ENCODE measurements at regions not wholly inside any gene's neighbourhood (a gene's known extent, or its start where the extent isn't known, plus 50 kb on each side); places are given as distances from the start of the nearest gene placed in this dataset.

DNA sequence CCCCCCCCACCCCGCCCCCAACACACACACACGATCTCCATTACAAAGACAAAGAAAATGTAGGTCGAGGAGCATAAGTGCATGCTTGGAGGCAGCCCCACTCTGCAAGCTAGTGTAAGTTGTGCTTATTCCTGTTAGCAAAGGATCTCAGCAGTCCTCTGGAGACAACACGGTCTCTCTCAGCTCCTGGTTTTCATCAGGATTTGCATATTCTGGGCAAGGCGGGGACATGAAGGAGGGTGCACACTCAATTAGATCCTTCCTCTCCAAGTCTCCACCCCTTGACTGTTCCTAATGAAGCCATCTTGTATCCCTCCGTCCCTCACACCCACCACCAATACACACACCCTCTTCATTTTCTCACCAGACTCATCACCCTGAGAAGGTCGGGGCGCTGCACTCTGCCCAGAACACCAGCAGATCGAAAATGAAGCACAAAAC lies 63.8 kb downstream of the MRPL46 start:
- ATAC-seq (no peak), DNase-seq (ENCODE audit: low spot score in 2 of 2) (no peak)
- Mint-ChIP-seq H3K4me3 (no peak overlapping the region), H3K27ac (no peak overlapping the region), H3K36me3 (no peaks in the 10 kb centered on the region), H3K9me3 (no peaks in the 10 kb centered on the region), H3K4me1 (no peaks in the 10 kb centered on the region)

DNA sequence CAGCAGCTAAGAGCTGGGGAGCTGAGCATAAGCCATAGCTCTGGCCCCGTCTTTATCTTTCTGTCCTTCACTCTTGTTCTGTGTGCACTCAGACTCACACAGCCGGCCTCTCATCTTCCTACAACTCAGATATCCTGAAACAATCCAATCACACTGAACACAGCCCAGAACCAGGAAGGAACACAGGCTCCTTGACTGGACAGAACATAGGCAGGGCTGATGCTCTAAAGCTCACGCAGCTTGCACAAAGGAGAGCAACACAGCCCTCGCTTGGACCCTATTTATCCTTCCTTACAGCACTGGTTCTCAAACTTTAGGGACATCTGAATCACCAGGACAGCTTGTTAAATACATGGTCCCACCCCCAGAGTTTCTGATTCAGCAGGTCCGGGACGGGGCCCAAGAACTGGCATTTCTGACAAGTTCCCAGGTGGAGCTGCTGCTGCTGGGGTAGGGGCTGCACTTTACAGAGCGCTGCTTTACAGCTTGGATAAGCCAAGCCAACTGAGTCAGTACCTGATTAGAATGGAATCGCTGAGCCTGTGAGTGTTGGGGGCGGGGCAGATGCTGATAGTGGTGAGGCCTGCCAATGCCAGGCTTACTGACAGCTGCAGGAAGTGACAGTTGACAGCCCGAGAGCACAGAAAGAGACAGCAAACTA lies 65.1 kb downstream of the MRPL46 start:
- no peak for DNase-seq (ENCODE audit: low spot score in 2 of 2)
- Mint-ChIP-seq H3K36me3 (no peaks in the 10 kb centered on the region), H3K4me3 (no peak overlapping the region), H3K9me3 (no peaks in the 10 kb centered on the region), H3K27ac (no peak overlapping the region), H3K4me1 (no peaks in the 10 kb centered on the region)
- ATAC-seq, result no peak

- ATAC-seq (no peak), DNase-seq (ENCODE audit: low spot score in 2 of 2) (no peak)
- no peaks in the 10 kb centered on the region for H3K4me1 Mint-ChIP-seq
- H3K27ac Mint-ChIP-seq, result no peak overlapping the region
- no peaks in the 10 kb centered on the region for H3K36me3 Mint-ChIP-seq
- no peak overlapping the region for H3K4me3 Mint-ChIP-seq
- H3K9me3 Mint-ChIP-seq, result no peaks in the 10 kb centered on the region
These were observed 65.8 kb downstream of the MRPL46 start for GRCh38 chr15:88401251-88401995.

GRCh38 chr15:88400591-88401250 lies 66.5 kb downstream of the MRPL46 start:
- Mint-ChIP-seq H3K9me3 (no peaks in the 10 kb centered on the region), H3K36me3 (no peaks in the 10 kb centered on the region), H3K4me1 (no peaks in the 10 kb centered on the region), H3K27ac (no peak overlapping the region), H3K4me3 (no peak overlapping the region)
- DNase-seq (ENCODE audit: low spot score in 2 of 2), result no peak
- no peak for ATAC-seq

DNA sequence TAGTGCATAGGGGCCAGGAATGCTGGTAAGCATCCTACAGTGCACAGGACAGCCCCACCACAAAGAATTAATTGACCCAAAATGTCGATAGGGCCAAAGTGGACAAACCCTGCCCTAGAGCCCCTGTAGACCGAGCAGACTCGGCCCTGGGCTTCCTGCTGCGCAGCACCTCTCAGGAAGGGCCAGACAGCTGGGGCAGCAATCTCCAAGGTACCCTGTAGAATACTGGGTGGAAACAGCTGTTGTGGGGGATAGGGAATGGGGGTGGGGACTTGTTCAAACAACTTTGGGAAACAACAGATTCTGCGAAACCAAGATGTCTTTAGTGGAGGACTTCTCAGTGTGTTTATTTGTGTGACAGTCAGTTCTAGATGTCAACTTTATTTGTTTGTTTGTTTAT lies 67.1 kb downstream of the MRPL46 start:
- Mint-ChIP-seq H3K4me3 (no peak overlapping the region), H3K4me1 (no peaks in the 10 kb centered on the region)

GRCh38 chr15:88399021-88399685 lies 68.0 kb downstream of the MRPL46 start:
- H3K27ac Mint-ChIP-seq, result no peak overlapping the region
- H3K9me3 Mint-ChIP-seq, result no peaks in the 10 kb centered on the region
- no peaks in the 10 kb centered on the region for H3K4me1 Mint-ChIP-seq
- DNase-seq (ENCODE audit: low spot score in 2 of 2) (no peak), ATAC-seq (no peak)
- no peaks in the 10 kb centered on the region for H3K36me3 Mint-ChIP-seq
- H3K4me3 Mint-ChIP-seq, result no peak overlapping the region

More for the DNA sequence above, 67.1 kb downstream of the MRPL46 start:
- ATAC-seq, result no peak
- Mint-ChIP-seq H3K9me3 (no peaks in the 10 kb centered on the region), H3K27ac (no peak overlapping the region), H3K36me3 (no peaks in the 10 kb centered on the region)
- DNase-seq (ENCODE audit: low spot score in 2 of 2), result no peak

GRCh38 chr15:88398011-88398410 lies 69.2 kb downstream of the MRPL46 start:
- peaks cover 6% of the 10 kb centered on the region for H3K4me1 Mint-ChIP-seq
- H3K9me3 Mint-ChIP-seq, result no peaks in the 10 kb centered on the region
- H3K27ac Mint-ChIP-seq, result no peak overlapping the region
- ATAC-seq, result no peak
- no peak overlapping the region for H3K4me3 Mint-ChIP-seq
- no peaks in the 10 kb centered on the region for H3K36me3 Mint-ChIP-seq
- DNase-seq (ENCODE audit: low spot score in 2 of 2), result no peak

- Mint-ChIP-seq H3K4me3 (no peak overlapping the region), H3K9me3 (no peaks in the 10 kb centered on the region), H3K4me1 (peaks cover 6% of the 10 kb centered on the region), H3K36me3 (no peaks in the 10 kb centered on the region), H3K27ac (no peak overlapping the region)
- ATAC-seq (no peak), DNase-seq (ENCODE audit: low spot score in 2 of 2) (no peak)
These were observed 69.7 kb downstream of the MRPL46 start for GRCh38 chr15:88397506-88397905.

DNA sequence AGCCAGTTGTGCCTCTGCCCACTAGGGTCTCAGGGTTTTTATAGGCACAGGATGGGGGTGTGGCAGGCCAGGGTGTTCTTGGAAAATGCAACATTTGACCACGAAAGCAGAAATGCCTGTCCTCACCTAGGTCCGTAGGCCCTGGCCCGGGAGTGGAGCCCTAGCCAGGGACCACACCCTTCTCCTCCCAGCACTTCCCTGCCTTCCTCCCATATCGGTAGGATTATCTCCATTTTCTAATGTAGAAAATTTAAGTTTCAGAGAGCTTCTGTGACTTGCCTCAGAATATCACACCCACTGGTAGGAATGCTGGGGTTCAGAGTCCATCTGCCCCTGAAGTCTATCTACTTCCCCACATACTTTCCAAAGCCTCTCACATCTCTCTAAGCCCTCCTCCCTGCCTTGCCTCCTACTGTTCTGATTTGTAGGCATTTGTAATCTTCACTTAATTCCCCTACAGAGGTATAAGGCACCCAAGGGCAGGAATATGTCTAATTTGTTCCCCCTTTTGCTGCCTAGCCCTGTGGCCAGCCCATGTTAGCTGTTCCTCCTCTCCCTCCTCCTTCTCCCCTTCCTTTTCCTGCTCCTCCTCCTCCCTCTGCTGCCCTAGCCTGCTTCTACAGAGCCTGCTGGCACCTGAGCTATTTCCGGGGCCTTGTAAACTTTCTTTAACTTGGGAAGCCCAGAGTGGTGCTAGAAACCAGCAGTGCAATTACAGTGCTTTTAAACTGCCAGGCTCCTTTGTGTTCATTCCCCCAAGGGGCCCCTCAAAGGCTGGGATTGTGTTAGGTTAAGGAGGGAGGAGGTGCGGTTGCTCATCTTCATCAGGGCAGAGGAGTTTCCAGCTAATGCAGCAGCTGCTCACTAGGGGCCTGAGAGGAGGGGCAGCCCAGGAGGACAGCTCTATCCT lies 71.1 kb downstream of the MRPL46 start:
- H3K4me1 Mint-ChIP-seq, result peaks cover 6% of the 10 kb centered on the region
- no peaks in the 10 kb centered on the region for H3K36me3 Mint-ChIP-seq
- H3K4me3 Mint-ChIP-seq, result no peak overlapping the region
- ATAC-seq (no peak), DNase-seq (ENCODE audit: low spot score in 2 of 2) (no peak)
- H3K27ac Mint-ChIP-seq, result no peak overlapping the region
- H3K9me3 Mint-ChIP-seq, result no peaks in the 10 kb centered on the region

- H3K36me3 Mint-ChIP-seq, result no peaks in the 10 kb centered on the region
- DNase-seq (ENCODE audit: low spot score in 2 of 2), result no peak
- no peak overlapping the region for H3K4me3 Mint-ChIP-seq
- no peak for ATAC-seq
- peaks cover 6% of the 10 kb centered on the region for H3K4me1 Mint-ChIP-seq
- no peak overlapping the region for H3K27ac Mint-ChIP-seq
- no peaks in the 10 kb centered on the region for H3K9me3 Mint-ChIP-seq
These were observed 71.9 kb downstream of the MRPL46 start for GRCh38 chr15:88395241-88395640.

- Mint-ChIP-seq H3K9me3 (no peaks in the 10 kb centered on the region), H3K4me3 (no peak overlapping the region), H3K27ac (no peak overlapping the region), H3K4me1 (peaks cover 6% of the 10 kb centered on the region), H3K36me3 (no peaks in the 10 kb centered on the region)
- DNase-seq (ENCODE audit: low spot score in 2 of 2), result no peak
- no peak for ATAC-seq
These were observed 72.5 kb downstream of the MRPL46 start for GRCh38 chr15:88394553-88395145.

DNA sequence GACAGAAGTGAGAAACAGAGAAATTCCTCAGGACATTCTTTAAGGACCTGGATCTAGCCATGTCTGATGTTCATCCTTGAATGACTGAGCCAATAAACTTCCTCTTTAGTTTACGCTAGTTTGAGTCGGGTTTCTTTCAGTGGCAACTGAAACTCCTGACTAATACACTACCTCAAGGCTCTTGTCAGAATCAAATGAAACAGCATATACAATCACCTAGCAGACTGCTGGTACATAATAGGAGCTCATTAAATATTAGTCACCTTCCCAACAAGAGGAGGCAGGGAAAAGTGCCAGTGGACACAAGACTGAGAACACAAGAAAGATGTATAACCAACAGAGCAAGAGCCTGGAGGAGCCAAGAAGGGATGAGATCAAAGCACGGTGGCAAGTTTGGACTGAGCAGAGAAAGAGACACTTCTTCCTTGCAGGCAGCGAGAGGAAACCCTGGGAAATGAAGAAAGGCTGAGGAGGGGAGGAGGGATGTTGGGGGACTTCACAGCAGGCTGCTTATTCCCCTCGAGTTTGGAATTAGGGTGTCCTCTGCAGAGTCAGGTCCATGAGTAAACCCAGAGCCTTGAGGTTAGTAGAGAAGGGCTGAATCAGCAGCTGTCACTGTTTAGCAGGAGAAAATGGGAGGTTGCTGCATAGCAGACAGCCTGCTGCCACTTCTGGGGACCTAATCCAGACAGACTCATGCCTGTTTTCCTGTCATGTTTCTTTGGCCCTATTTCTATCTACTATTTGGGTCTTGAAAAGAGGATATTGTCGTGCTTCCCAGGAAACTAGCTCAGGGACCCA lies 73.3 kb downstream of the MRPL46 start:
- Mint-ChIP-seq H3K9me3 (no peaks in the 10 kb centered on the region), H3K36me3 (no peaks in the 10 kb centered on the region), H3K27ac (no peak overlapping the region), H3K4me3 (no peak overlapping the region), H3K4me1 (peaks cover 6% of the 10 kb centered on the region)
- DNase-seq (ENCODE audit: low spot score in 2 of 2), result no peak
- ATAC-seq, result peak; percentile 76

- H3K4me1 Mint-ChIP-seq, result peaks cover 6% of the 10 kb centered on the region
- ATAC-seq (no peak), DNase-seq (ENCODE audit: low spot score in 2 of 2) (no peak)
- no peak overlapping the region for H3K4me3 Mint-ChIP-seq
- H3K9me3 Mint-ChIP-seq, result no peaks in the 10 kb centered on the region
- H3K27ac Mint-ChIP-seq, result no peak overlapping the region
- H3K36me3 Mint-ChIP-seq, result no peaks in the 10 kb centered on the region
These were observed 75.5 kb downstream of the MRPL46 start for GRCh38 chr15:88391700-88392099.

DNA sequence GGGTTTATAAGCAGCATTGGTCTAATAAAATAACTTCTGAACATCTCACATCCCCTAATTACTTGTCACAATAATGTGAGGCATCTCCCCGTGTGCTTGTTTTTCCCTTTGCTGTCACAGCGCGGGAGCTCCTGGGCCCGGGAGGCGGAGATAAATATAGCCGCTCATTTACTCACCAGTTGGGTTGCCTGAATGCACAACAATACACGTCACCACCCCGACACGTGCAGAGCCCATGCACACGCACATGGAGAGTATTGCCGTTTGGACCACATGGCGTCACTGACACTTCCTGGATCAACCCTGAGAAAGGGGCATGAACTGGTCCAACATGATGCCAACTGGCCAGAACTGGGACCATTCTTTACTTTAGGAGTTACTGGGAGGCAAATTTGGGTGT lies 76.2 kb downstream of the MRPL46 start:
- ATAC-seq (no peak), DNase-seq (ENCODE audit: low spot score in 2 of 2) (no peak)
- Mint-ChIP-seq H3K4me1 (peaks cover 6% of the 10 kb centered on the region), H3K4me3 (no peak overlapping the region), H3K27ac (no peak overlapping the region), H3K9me3 (no peaks in the 10 kb centered on the region), H3K36me3 (no peaks in the 10 kb centered on the region)

Measured in stimulated activated effector memory CD8-positive, alpha-beta T cell treated with anti-CD3 and anti-CD28 coated beads, Interleukin-12 subunit alpha, Interleukin-12 subunit beta, amount 100 ng/mL, for 72 hours (primary cell).